GM18498 (cell line): ENCODE measurements at regions not wholly inside any gene's neighbourhood (a gene's known extent, or its start where the extent isn't known, plus 50 kb on each side); places are given as distances from the start of the nearest gene placed in this dataset.
"Not testable (repeated sequence)": the region's sequence is repeated elsewhere in the genome, so short reads cannot be mapped to it uniquely, and the experiment has no call there.

ENCODE experiments used
- ATAC-seq: cut with Tn5 transposase; IDR thresholded peaks from one replicate; pipeline ENCODE4 v1.9.1; 2021; ENCODE audit warnings: mild to moderate bottlenecking, moderate library complexity; ENCODE audit not compliant: unreplicated experiment

DNA sequence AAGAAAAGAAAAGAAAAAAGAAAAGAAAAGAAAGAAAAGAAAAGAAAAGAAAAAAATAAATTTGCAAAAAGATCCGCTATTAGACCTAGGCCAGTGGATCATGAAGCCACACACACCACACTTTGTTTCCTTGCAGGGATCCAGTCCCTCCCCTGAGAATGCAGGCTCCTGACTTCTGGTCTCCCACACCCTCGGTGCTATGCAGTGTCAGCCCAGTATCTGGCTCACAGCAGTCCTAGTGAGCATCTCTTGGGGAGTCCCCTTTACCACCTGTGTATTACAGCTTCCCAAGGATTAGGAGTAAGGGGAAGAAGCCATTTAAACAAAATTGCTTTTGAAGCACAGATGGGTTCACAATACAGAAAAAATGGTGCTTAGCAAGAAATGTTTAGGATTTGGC is 174.1 kb upstream of the IRF2BP2 start:
- not testable (repeated sequence) for ATAC-seq

DNA sequence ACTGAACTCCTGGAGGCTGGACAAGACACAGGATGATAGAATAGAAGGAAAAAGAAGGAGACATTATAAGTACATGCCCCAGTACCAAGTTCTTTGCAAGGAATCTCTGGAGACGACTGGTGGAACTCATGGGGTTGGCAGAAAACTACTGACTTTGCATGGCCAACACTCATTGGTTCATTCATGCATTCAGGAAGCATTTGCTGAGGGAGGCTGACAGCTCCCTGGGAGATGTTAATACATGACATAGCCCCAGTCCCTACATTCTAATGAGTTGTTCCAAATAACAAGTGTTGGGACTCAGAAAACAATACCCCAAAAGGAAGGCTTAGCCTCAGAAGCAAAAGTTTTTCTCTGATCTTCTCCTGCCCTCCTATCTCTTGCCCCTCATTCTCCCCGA is 172.8 kb upstream of the IRF2BP2 start:
- no peak for ATAC-seq

- ATAC-seq = no peak
Measured at GRCh38 chr1:234782105-234782751, 172.2 kb upstream of the IRF2BP2 start.

- no peak for ATAC-seq
Measured at GRCh38 chr1:234781241-234782065, 171.5 kb upstream of the IRF2BP2 start.

DNA sequence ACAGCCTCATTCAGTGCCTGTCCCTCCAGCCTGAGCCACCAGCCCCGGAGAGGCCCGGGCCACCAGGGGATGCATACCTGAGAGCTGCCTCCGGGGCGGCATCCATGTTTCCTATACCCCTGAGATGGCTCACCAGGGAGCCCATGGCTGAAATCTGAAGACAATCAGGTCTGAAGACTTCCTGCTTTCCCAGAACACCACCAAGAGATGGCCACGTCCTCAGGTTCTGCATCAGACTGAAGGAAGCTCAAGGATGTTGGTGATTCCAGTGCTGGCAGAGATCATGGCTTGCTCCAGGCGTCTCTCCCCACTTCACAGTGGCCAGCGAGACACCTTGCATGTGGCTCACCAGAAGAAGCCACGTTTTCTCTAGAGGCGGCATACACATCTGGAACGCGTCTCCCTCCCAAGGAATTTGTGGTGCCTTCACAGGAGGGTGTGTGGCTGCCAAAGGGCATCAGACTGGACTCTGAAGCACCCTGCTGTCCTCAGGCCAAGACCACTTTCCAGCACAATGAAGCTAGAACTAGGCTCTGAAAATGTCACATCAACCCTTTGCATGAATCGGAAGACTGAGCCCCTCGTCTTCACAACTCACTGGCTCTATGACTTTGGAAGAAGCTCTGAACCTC is 170.7 kb upstream of the IRF2BP2 start:
- ATAC-seq = no peak

DNA sequence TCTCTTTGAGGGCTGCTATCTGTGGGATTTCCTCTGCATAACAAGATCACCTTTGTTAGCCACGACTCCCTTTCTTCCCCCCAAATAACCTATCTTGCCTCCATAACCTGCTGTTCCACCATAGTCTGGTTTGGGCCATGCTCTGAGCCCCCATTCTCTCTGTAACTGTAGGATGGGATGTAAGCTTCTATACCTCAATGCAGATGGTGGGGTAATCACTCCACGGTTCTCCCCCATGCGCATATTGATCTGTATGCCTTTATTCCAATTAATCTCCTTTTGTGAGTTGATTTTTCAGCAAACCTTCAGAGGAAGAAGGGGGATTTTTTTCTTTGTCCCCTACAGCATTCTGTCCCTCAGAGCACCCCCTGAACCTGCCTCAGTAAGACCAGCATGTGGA is 170.1 kb upstream of the IRF2BP2 start:
- ATAC-seq = no peak

DNA sequence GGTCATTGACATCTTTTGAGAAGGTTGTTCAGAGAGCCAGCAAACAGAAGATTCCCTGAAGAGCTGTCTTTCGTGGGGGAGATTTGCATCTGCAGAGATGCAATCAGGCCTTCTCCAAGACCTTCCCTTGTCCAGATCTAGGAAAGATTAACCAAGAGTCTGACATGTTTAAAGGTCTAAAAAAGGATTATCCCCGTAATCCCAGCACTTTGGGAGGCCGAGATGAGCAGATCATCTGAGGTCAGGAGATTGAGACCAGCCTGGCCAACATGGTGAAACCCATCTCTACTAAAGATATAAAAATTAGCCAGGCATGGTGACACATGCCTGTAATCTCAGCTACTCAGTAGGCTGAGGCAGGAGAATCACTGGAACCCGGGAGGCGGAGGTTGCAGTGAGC is 169.6 kb upstream of the IRF2BP2 start:
- not testable (repeated sequence) for ATAC-seq

- ATAC-seq = no peak
Measured at GRCh38 chr1:234779160-234779538, 169.2 kb upstream of the IRF2BP2 start.

GRCh38 chr1:234778221-234779159 is 168.5 kb upstream of the IRF2BP2 start:
- ATAC-seq = no peak

DNA sequence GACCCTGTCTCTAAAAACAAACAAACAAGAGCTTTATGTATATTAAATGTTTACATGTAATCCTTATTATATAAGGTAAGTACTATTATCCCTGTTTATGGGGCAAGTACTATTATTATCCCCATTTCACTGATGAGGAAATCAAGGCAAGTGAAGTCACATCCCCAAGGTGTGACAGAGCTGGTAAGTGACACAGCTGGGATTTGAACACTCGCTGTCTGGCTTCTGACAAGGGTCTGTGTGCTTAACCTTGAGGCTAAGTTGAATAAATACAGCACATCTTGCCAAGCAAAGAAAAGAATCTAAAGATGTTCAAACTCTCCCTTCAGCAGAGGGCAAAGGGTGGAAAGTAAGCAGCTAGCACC is 167.9 kb upstream of the IRF2BP2 start:
- ATAC-seq = no peak

GRCh38 chr1:234776876-234777855 is 167.2 kb upstream of the IRF2BP2 start:
- no peak for ATAC-seq

DNA sequence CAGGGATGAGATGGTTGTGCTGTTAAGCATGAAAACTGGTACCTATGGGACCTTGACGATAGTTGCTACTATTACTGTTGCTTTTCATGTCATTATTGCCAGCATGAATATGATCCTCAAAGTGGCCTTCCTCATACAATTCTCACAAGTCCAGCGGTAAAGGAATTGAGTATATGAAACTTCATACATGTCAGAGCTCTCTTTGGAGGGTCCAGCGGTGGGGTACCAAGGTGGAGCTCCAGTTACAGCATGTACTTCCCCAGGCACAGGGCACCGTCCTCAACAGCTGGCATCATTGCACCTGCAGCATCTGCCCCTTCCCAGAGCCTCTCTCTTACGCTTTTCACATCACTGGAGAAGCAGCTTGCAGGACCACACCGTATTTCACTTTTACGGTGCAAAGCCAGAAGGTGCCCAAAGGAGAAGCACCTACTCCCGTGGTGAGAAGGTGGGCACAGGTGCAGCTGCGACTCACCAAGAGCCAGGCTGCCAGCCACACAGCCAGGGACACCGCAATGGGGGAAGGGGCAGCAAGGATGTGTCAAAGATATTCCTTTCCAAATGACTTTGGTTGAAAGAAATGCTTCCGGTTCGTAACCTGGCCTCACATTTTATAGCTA is 166.4 kb upstream of the IRF2BP2 start:
- no peak for ATAC-seq

GRCh38 chr1:234775477-234776246 is 165.7 kb upstream of the IRF2BP2 start:
- no peak for ATAC-seq

DNA sequence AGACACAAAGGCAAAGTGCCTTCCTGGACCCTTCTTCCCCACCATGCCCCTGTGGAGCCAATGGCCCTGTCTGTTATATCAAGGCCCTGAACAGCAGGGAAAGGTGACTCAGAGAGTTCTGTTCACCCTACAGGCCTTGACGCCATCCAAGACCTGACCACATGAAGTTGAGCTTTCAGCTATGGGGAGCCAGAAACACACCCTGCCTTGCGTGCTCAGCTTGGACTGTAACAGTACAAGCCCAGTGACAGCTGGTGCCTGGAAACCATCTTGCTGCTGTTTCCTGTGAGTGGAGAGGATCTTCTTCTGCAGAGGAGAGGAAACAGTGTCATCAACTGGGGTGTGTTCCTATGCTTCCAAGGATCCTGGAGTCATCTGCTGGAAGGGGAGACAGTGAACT is 165.0 kb upstream of the IRF2BP2 start:
- ATAC-seq = no peak

- no peak for ATAC-seq
Measured at GRCh38 chr1:234773936-234774677, 164.1 kb upstream of the IRF2BP2 start.

- ATAC-seq = peak; percentile 92
Measured at GRCh38 chr1:234772345-234773147, 162.6 kb upstream of the IRF2BP2 start.
